Fibroblast of lung (primary cell): ENCODE measurements at regions not wholly inside any gene's neighbourhood (a gene's known extent, or its start where the extent isn't known, plus 50 kb on each side); places are given as distances from the start of the nearest gene placed in this dataset.

Experiments used
- DNase-seq, 2 donors: peaks; one replicate each; pipeline versions ENCODE4 v3.0.0 to v3.0.0-alpha.2; 2010; ENCODE audit warnings: low read depth in 2 of 2
- H2AFZ ChIP-seq: 2 replicates; pipeline ENCODE4 v1.5.1; 2012; ENCODE audit warnings: low read length, control low read depth, inconsistent platforms
- H3K27ac ChIP-seq: 2 replicates; pipeline ENCODE4 v1.5.1; 2011; ENCODE audit warnings: low read length, control low read depth; ENCODE audit not compliant: insufficient read depth
- H3K27me3 ChIP-seq: 2 replicates; pipeline ENCODE4 v1.5.1; 2011; ENCODE audit warnings: mild to moderate bottlenecking, low read length; ENCODE audit not compliant: control insufficient read depth, insufficient read depth
- H3K36me3 ChIP-seq: 2 replicates; pipeline ENCODE4 v1.5.1; 2011; ENCODE audit warnings: low read length; ENCODE audit not compliant: control insufficient read depth, insufficient read depth
- H3K4me1 ChIP-seq: 2 replicates; pipeline ENCODE4 v1.5.1; 2011; ENCODE audit warnings: low read length; ENCODE audit not compliant: control insufficient read depth, insufficient read depth; ENCODE audit errors: extremely low read depth
- H3K4me2 ChIP-seq: 2 replicates; pipeline ENCODE4 v1.5.1; 2011; ENCODE audit warnings: low read length, control low read depth; ENCODE audit not compliant: insufficient read depth; ENCODE audit errors: extremely low read depth
- H3K4me3 ChIP-seq, 4 experiments: fragments of 200-600 bp in 1 of 4; sonication (generic) in 1 of 4; replicated peaks in 1 of 4; 2 replicates each; pipeline ENCODE4 v1.5.1; 2011 to 2016; ENCODE audit warnings: low read length in 4 of 4, low read depth in 3 of 4, mild to moderate bottlenecking in 3 of 4, control low read depth in 2 of 4, inconsistent platforms in 1 of 4, mixed read lengths in 1 of 4; ENCODE audit not compliant: insufficient read depth in 1 of 4; ENCODE audit errors: control extremely low read depth in 1 of 4
- H3K79me2 ChIP-seq: 2 replicates; pipeline ENCODE4 v1.5.1; 2012; ENCODE audit warnings: mild to moderate bottlenecking, low read length, inconsistent platforms; ENCODE audit not compliant: control insufficient read depth, insufficient read depth
- H3K9ac ChIP-seq: 2 replicates; pipeline ENCODE4 v1.5.1; 2011; ENCODE audit warnings: mild to moderate bottlenecking, low read length, control low read depth; ENCODE audit not compliant: insufficient read depth
- H3K9me3 ChIP-seq: 2 replicates; pipeline ENCODE4 v1.5.1; 2012; ENCODE audit warnings: low read depth, low read length; ENCODE audit not compliant: control insufficient read depth, insufficient read depth
- H4K20me1 ChIP-seq: 2 replicates; pipeline ENCODE4 v1.5.1; 2011; ENCODE audit warnings: low read length; ENCODE audit not compliant: control insufficient read depth, insufficient read depth; ENCODE audit errors: extremely low read depth
- CTCF ChIP-seq, 2 donors: IDR thresholded peaks in 1 of 2; conservative IDR thresholded peaks in 1 of 2; 1 replicate in 1 of 2; 2 replicates in 1 of 2; pipeline ENCODE4 v1.5.1; 2011 to 2012; ENCODE audit warnings: low read length in 2 of 2, control low read depth in 1 of 2, inconsistent platforms in 1 of 2, low read depth in 1 of 2, mild to moderate bottlenecking in 1 of 2
- EZH2 ChIP-seq: IDR thresholded peaks from 2 replicates; pipeline ENCODE4 v1.5.1; 2012; ENCODE audit warnings: low read length, control low read depth, mild to moderate bottlenecking; ENCODE audit errors: missing control alignments

GRCh38 chrX:148382983-148383382 lies 117.4 kb upstream of the AFF2 start:
- H3K27ac ChIP-seq: no peak overlapping the region
- TF ChIP-seq CTCF (conservative IDR thresholded peaks at IDR 0.05 in 1 of 2, IDR thresholded peaks at IDR 0.05 in 1 of 2; ENCODE audit: low read depth in 1 of 2, low read length in 2 of 2) (no peak), EZH2 (no peak)
- no peaks in the 10 kb centered on the region for H3K36me3 ChIP-seq
- H3K27me3 ChIP-seq: no peaks in the 10 kb centered on the region
- H3K79me2 ChIP-seq: no peaks in the 10 kb centered on the region
- H3K9ac ChIP-seq: no peak overlapping the region
- DNase-seq: no peak
- H2AFZ ChIP-seq: no peak overlapping the region
- H4K20me1 ChIP-seq: no peaks in the 10 kb centered on the region
- no peaks in the 10 kb centered on the region for H3K4me1 ChIP-seq
- no peak overlapping the region for H3K4me2 ChIP-seq
- H3K9me3 ChIP-seq: no peaks in the 10 kb centered on the region
- H3K4me3 ChIP-seq: no peak overlapping the region

- TF ChIP-seq CTCF (conservative IDR thresholded peaks at IDR 0.05 in 1 of 2, IDR thresholded peaks at IDR 0.05 in 1 of 2; ENCODE audit: low read depth in 1 of 2, low read length in 2 of 2): no peak
- no peak for TF ChIP-seq EZH2
Observed at GRCh38 chrX:148385471-148385870, 114.9 kb upstream of the AFF2 start.

GRCh38 chrX:148389629-148390028 lies 110.8 kb upstream of the AFF2 start:
- H3K27ac ChIP-seq: no peak overlapping the region
- TF ChIP-seq CTCF (conservative IDR thresholded peaks at IDR 0.05 in 1 of 2, IDR thresholded peaks at IDR 0.05 in 1 of 2; ENCODE audit: low read depth in 1 of 2, low read length in 2 of 2): no peak
- no peak for TF ChIP-seq EZH2

More at GRCh38 chrX:148385471-148385870, 114.9 kb upstream of the AFF2 start:
- H2AFZ ChIP-seq: no peak overlapping the region
- no peaks in the 10 kb centered on the region for H4K20me1 ChIP-seq
- DNase-seq: no peak
- H3K36me3 ChIP-seq: no peaks in the 10 kb centered on the region
- H3K4me2 ChIP-seq: no peak overlapping the region
- H3K4me3 ChIP-seq: no peak overlapping the region
- no peaks in the 10 kb centered on the region for H3K9me3 ChIP-seq
- H3K4me1 ChIP-seq: no peaks in the 10 kb centered on the region
- H3K27ac ChIP-seq: no peak overlapping the region
- H3K9ac ChIP-seq: no peak overlapping the region
- no peaks in the 10 kb centered on the region for H3K27me3 ChIP-seq
- no peaks in the 10 kb centered on the region for H3K79me2 ChIP-seq

More at GRCh38 chrX:148389629-148390028, 110.8 kb upstream of the AFF2 start:
- Histone ChIP-seq H3K9me3 (no peaks in the 10 kb centered on the region), H2AFZ (no peak overlapping the region), H4K20me1 (no peaks in the 10 kb centered on the region), H3K4me3 (no peak overlapping the region), H3K4me1 (no peaks in the 10 kb centered on the region), H3K79me2 (no peaks in the 10 kb centered on the region), H3K9ac (no peak overlapping the region), H3K36me3 (no peaks in the 10 kb centered on the region), H3K27me3 (no peaks in the 10 kb centered on the region), H3K4me2 (no peak overlapping the region)
- DNase-seq: no peak
